GM18907 (cell line): ENCODE measurements at regions not wholly inside any gene's neighbourhood (a gene's known extent, or its start where the extent isn't known, plus 50 kb on each side); places are given as distances from the start of the nearest gene placed in this dataset.

ENCODE experiments used
- ATAC-seq: cut with Tn5 transposase; IDR thresholded peaks from one replicate; pipeline ENCODE4 v1.9.1; 2021; ENCODE audit warnings: mild to moderate bottlenecking, moderate library complexity; ENCODE audit not compliant: unreplicated experiment

DNA sequence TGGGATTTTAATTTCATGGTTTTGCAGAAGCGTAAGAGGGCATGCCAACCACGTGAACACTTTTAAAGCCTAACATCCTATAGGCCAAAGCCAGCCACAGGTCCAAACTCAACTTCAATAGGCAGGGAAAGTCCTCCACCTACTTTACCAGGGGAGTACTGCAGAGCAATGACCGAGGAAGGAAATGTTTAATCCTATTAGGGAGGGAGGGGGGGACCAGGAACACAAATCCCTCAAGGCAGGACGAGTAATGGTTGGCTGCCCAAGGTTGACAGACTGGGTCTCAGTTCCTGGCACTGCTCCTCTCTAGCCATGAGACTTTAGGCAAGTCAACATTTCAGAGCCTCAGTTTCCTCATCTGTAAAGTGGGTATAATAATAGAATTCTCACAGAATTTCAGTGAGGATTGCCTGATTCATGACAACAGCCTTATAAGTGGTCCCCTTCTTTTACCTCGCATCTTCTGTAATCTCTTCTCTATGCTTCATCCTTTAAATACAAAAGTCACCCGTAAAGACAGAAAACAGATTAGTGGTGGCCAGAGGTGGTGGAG, 315.8 kb downstream of the HAPSTR1 start:
- ATAC-seq, result no peak

DNA sequence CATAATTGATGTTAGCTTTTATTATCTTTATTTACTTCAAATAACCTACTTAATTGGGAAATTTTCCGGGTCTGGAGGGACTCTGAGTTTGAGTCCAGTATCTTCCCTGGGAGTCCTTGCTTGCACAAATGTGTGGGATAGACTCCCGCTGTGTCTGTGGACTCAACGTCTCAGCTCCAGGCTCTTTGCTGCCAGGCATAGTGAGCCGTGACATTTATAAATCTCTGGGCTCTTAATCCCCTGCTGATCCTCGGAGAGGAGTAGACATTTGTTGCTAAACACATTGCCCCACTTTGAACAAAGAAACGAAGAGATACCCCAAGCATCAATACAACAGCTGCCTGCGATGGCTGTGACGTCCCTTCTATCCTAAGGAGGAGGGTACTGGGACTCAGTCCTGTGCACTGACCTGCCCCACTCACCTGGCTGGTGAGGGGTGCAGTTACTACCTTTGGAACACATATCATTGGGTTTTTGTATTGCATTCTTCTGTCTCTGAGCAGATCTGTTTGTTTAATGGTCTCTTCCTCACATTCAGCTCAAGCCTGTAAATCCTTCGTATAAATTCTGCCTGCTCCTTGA, 316.9 kb downstream of the HAPSTR1 start:
- ATAC-seq, result no peak

DNA sequence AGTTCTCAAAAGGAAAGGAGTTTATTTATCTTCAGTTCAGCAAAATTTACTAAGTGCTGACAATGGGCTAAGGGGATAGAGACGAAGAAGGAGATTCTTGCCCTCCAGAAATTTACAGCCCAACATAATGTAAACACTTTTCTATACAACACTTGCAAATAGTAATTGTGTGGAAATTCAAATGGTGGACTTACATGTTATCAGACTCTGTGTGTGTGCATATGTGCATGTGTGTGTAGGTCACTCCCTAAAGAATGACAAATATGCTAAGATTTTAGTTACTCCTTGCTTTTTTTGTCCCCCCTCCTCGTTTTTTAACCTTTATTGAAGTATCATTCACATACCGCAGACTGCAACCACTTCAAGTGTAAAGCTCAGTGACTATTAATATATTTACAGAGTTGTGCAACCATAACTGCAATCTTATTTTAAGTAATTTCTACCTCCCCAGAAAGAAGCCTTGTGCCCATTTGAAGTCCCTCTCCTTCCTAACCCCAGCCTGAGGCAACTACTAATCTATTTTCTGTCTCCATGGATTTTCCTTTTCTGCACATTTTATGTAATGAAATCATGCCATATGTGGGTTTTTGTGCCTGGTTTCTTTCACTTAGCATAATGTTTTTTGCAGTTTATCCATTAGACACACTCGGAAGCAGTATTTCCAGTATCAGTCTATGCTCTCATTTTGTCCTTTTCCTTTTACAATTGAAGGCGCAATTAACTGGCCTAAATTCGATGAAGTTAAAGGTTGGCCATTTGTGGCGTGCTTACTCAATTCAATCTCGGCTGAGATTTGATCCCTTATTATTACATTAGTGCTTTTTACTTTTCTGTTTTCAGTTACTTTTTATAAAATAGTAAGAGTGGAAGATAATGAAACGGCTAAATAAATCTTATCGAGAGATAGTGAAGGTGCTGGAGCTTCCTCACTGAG, 318.4 kb downstream of the HAPSTR1 start:
- no peak for ATAC-seq

DNA sequence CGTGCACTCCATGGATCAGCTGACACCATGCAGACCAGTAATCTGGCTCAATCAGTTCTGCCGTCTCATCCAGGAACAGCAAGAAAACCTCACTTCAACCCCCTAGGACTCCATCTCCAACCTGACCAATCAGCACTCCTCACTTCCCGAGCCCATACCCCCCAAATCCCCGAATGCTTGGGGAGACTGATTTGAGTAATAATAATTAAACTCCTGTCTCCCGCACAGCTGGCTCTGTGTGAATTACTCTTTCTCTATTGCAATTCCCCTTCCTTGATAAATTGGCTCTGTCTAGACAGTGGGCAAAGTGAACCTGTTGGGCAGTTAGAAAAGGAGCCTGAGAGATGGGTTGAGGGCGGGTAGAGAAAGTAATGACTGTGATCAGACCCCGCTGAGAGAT, 320.0 kb downstream of the HAPSTR1 start:
- no peak for ATAC-seq

DNA sequence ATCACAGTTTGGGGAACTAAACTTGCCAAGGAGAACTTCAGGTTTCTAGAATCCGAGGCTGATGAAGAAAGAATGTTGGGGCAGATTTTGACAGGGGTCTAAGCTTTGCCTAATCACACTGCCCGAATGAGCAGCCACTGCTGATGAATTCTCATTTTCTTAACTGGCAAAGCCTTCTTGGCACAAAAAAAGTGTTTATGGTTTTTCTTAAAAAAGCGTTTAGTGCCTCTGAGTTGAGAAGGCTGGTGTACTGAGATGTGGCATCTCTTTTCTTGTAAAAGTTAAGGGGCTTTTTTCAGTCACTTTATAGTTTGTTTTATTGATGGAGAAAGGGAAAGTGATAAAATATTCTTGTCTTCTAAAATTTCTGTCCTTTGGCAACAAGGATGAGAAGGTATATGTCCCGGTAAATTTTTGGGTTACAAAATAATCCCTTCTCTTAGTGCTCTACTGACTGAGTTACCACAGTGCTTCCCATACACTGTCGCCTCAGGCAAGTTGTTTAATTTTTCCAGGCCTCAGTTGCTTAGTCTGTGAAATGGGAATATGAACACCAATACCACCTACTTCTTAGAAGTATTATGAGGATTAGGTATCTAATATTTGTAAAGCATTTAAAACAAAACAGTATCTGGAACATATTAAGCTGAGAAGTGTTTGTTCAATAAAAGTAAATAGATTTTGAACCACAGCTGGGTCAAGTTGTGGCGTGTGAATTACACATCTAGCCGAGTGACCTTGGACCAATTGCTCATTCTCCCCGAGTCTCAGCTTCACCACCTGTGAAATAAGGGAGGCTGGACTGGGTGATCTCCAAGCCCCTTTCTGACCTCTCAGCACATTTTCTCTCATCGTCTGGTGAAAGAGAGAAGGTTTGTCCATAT, 320.8 kb downstream of the HAPSTR1 start:
- no peak for ATAC-seq

DNA sequence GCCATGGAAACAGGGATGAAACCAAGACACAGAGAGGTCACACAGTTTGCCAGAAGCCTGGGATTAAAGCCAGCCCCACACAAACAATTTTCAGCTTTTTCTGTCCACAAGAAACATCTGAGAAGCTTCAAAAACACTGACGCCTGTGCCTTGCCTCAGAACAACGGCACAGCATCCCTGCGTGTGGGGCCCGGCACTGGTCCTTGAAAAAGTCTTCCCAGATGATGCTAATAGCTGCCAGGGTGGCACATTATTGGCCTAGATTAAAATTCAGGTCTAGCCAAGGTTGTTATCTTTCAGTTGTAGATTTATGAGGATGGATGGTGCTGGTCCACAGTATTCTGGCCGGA, 321.4 kb downstream of the HAPSTR1 start:
- no peak for ATAC-seq

DNA sequence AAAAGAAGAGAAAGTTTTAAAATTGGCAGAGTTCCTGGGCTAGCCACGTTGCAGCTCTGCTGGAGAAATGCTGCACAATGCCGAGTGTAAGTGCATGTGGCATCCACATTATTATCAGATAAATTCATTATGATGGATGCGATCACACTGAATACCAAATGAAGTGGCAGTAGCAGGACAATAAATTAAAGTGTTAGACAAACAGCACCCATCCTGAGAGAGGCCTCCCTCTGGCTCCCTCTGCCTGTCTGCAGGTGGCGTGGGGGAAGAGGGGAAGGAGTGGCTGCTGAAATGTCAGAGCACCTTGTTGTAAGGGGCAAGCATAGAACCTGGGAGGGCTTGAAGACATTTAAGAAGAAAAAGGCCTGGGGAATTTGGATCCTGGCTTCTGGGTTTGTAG, 324.1 kb downstream of the HAPSTR1 start:
- no peak for ATAC-seq

DNA sequence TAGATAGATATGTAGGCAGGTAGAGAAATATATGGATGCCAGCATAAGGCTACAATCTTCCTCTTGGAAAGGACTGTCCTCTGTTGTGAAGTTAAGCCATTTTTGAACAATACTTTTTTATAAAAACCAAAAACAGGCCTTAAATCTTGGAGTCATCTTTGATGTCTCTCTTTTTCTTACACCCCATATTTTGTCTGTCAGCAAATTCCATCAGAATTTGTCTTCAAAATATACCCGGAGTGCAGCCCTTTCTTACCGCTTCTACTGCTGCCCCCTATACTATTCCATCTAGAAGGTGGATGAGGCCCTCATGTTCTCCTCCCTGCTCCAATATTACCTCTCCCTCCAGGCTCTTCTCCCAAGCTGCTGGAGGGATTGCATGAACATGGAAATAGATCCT, 326.5 kb downstream of the HAPSTR1 start:
- no peak for ATAC-seq

DNA sequence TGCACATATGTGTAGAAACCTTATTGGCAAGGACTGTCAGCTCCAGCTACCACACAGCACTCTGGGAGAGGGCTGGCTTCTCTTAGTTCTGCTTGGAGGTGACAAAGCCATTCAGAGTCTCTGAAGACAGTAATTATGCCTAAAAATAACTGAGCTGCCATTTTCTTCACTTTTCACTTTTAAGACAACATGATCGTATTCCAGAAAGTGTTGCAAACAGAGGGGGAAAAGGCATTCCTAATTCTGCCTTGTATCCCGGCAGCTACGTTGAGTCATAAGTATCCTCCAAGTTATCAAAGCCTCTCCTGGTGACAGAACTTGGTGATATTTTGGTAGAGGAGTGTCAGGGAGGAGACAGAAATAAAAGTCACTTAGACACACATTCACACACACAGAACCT, 327.7 kb downstream of the HAPSTR1 start:
- no peak for ATAC-seq

DNA sequence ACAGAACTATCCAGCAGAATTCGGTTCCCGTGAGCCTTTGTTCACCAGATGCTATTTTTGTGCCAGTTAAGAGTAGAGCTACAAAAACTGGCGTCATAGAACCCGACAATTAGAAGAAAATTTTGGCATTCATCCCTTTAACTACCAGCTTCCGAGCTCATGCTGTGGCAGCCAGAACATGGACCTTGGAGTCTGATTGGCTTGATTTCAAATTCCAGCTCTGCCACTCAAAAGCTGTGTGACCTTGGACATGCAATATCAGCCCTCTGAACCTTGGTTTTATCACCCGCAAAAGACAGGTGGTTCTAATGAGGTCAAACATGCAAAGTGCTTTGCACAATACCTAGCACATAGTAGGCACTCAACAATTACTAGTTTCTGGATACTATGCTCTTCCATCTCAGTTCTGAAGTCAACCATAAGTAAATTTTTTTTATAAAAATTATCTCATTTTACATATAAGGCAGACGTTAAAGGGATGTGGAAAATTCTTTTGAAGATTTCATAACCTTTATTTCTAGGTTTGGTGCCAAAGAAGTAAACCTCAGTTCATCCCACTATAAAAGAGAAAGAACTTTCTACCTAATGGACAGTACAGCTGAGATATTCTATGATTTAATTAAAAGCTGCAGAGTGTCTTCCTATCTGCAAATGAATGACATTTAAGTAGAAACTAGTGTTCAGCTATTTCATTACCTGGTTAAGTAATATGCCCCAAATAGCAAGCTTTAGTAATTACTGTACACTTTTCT, 331.5 kb downstream of the HAPSTR1 start:
- no peak for ATAC-seq

DNA sequence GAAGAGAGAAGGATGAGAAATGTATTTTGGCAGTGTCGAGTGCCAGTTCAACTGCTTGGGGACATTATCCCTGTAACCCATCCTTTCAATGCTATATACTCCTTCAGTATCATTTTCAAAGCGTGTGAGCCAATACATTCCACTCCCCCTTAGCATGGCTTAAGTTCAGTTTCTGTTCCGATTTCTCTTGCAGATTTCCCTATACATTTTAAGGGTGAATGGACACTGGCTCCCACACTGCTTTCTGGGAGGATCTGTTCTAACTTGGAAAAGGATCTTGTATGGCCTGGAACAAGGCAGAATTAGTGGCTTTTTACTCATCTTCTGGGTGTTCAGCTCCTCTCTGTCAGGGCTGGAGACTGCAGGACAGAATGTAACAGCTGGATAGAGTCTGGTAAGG, 333.8 kb downstream of the HAPSTR1 start:
- ATAC-seq, result no peak

DNA sequence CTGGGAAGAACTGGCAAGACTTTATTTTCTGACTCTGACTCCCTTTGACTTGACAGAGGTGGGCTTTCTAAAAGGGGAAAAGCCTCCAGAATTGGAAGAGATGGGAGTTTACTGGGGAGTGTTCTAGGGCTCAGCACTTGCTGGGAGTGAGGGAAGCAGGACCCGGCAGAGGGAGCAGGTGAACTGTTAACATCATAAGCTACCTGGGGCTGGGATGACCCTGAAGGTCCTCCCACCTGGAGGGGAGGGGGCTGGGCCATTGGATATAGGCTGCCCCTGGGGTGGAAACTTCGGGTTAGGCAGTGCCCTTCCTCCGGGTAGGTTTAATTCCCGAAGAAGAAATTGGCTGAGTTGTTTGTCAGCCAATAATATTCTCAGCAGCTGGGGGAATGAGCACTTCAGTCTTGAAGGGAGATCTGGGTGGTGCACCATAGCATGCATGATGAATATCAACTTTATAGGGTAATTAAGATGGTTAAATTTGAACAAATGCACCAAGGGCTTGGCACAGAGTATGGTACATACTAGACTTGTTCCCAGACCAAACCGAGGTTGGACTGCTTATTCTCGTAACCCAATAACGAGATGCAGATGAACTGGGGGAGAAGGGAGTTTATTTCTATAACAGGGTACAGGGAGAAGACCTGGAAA, 337.0 kb downstream of the HAPSTR1 start:
- no peak for ATAC-seq

DNA sequence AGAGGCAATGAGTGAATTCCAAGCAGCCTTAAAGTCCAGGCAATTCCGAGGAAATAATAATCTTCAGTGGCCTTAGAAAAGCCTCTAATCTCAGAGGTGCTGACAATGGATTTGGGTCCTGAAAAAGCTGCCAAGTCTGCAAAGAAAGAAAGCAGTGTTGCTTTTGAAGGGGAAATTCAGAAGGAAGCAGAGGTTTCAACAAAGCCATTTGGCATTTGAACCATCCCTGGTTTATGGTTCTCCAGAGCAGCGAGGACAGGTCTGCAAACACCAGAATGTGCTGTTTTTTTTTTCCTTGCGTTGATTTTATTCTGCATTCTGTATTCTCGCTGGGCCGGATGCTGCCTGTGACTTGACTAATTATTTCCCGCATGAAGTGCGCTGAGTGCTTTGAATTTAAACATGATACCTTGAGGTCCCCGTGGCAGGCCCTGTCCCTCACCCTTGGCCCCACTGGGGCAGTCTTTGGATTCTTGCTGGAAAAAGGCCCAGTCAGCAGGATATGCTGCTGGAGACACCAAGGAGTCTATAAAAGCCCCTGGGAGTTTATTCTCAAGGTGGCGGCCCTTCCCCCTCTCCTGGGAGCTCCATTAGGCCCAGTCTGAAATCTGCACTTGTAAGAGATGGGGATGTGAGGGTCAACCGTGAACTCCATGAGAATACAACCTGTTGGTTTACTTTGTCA, 338.3 kb downstream of the HAPSTR1 start:
- ATAC-seq, result no peak

DNA sequence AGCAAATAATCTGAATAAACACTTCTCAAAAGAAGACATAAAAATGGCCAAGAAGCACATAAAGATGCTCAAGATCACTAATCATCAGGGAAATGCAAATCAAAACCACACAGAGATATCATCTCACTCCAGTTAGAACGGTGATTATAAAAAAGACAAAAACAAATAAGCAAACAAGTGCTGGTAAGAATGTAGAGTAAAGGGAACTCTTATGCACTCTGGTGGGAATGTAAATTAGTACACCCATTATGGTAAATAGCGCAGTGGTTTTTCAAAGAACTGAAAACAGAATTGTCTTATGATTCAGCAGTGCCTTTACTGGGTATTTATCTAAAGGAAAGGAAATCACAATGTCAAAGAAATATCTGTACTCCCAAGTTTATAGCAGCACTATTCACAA, 343.2 kb downstream of the HAPSTR1 start:
- no peak for ATAC-seq

DNA sequence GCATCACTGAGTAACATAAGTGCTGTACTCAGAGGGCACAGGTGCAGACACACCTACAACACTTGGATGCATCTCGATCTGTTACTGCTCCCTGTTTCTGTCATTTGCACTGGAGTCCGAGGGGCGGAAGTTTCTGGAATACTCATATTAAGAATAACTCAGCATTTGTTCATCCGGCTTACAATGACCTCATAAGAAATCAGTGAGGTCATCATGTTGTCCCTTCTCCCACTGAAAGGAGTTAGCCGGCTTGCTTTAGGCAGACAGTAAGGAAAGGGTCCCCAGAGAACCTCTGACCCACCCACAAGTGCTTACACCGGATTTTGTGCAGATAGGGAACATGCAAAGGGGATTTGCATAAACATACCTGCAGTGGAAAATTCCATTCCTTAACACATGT, 344.7 kb downstream of the HAPSTR1 start:
- ATAC-seq, result no peak

DNA sequence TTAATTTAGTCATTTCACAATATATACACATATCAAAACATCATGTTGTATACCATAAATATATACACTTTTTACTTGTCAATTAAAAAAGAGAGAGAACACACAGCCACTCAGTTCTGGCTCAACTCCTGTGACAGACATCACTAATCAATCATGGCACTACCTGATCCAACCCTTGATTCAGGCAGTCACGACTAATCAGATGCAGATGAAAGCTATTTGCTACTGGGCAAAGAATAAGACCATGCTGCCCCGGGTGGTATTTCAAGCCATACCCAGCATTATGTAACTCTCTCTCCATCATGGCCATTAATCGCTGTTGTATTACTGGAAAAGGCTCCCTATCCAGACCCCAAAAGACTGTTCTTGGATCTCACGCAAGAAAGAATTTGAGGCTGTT, 345.7 kb downstream of the HAPSTR1 start:
- ATAC-seq, result no peak

DNA sequence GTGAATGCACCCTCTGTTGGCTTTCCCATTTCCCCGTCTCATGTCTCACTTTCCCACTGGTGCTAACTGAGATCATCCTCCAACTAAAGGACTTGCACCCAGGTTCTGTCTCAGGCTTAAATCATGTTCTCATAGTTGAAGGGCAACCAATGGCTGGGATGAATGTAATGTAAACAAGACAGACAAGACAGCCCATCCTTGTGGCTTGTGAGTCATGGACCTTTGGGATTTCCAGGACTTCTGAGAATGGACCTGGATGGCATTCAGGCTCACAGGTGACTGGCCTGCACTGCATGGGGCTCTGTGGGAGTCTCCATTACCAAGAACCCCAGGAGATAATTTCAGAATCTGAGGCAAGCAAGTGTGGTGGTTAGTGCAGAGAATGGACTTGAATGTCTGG, 347.5 kb downstream of the HAPSTR1 start:
- ATAC-seq, result no peak

DNA sequence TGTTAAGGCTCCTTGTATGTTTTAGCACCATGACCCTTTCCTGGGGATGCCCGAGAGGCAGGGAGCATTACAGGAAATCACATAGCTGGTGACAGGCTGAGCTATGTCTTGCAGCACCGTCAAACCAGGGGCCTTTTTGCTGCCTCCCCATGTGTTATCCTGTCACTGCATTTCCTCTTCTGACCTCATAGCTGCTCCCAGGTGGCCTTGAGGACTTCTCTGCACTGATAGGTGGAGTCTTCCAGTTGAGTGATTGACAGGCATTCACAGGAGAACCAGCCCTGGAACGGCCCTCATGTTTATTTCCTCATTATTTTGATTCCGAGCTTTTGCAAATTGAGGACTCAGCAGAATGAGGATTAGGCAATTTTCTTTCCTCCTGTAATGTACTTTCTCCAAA, 349.6 kb downstream of the HAPSTR1 start:
- no peak for ATAC-seq

DNA sequence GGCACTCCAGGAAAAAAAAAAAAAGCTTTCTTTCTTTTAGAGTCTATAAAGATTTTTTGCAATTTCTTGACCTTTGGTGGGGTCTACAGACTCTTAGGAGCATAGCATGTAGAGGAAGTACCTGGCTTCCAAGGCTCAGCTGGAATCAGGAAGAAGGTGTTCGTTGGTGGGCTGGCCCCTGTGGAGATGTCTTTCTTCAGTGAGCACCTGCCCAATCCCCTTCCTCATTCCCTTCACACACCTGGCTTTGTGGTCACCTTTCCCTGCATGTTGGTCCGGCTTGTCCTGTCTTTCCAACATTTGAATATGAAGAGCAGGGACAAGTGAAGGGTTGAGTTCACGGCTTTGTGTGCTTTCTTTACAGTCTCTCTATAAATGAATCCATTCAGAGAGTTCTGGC, 352.4 kb downstream of the HAPSTR1 start:
- ATAC-seq, result no peak
